Fibroblast of upper back skin (primary cell): ENCODE measurements at regions not wholly inside any gene's neighbourhood (a gene's known extent, or its start where the extent isn't known, plus 50 kb on each side); places are given as distances from the start of the nearest gene placed in this dataset.

ENCODE experiments used
- DNase-seq: peaks from one replicate; pipeline ENCODE4 v3.0.0-alpha.2; 2013

GRCh38 chr13:31081316-31081715, 80.4 kb downstream of the HSPH1 start:
- DNase-seq = no peak

- DNase-seq = no peak
Measured at GRCh38 chr13:31074756-31075155, 86.9 kb downstream of the HSPH1 start.

- peak; percentile 66 for DNase-seq
Measured at GRCh38 chr13:31073859-31074718, 87.6 kb downstream of the HSPH1 start.

GRCh38 chr13:31072041-31072440, 89.7 kb downstream of the HSPH1 start:
- DNase-seq = peak; percentile 35

GRCh38 chr13:31069808-31070534, 91.7 kb downstream of the HSPH1 start:
- DNase-seq = no peak

- no peak for DNase-seq
Measured at GRCh38 chr13:31068119-31068423, 93.6 kb downstream of the HSPH1 start.

- DNase-seq = peak; percentile 48
Measured at GRCh38 chr13:31067416-31068118, 94.1 kb downstream of the HSPH1 start.

GRCh38 chr13:31064636-31065035, 97.1 kb downstream of the HSPH1 start:
- DNase-seq = no peak

- DNase-seq = no peak
Measured at GRCh38 chr13:31063772-31064171, 97.9 kb downstream of the HSPH1 start.

- no peak for DNase-seq
Measured at GRCh38 chr13:31060655-31061054, 101.0 kb downstream of the HSPH1 start.

GRCh38 chr13:31060220-31060619, 101.5 kb downstream of the HSPH1 start:
- no peak for DNase-seq

- no peak for DNase-seq
Measured at GRCh38 chr13:31057403-31058033, 104.2 kb downstream of the HSPH1 start.

GRCh38 chr13:31056644-31057271, 104.9 kb downstream of the HSPH1 start:
- DNase-seq = peak; percentile 43

GRCh38 chr13:31055589-31055988, 106.1 kb downstream of the HSPH1 start:
- no peak for DNase-seq

GRCh38 chr13:31054632-31055031, 107.1 kb downstream of the HSPH1 start:
- DNase-seq = no peak

- no peak for DNase-seq
Measured at GRCh38 chr13:31053896-31054295, 107.8 kb downstream of the HSPH1 start.

- no peak for DNase-seq
Measured at GRCh38 chr13:31053091-31053490, 108.6 kb downstream of the HSPH1 start.

- no peak for DNase-seq
Measured at GRCh38 chr13:31052478-31052877, 109.2 kb downstream of the HSPH1 start.

GRCh38 chr13:31051999-31052398, 109.7 kb downstream of the HSPH1 start:
- no peak for DNase-seq

GRCh38 chr13:31050486-31051400, 111.0 kb downstream of the HSPH1 start:
- DNase-seq = peak; percentile 24

- no peak for DNase-seq
Measured at GRCh38 chr13:31049833-31050232, 111.9 kb downstream of the HSPH1 start.

GRCh38 chr13:31049083-31049482, 112.6 kb downstream of the HSPH1 start:
- DNase-seq = no peak
